BLaER1 treated with 17β-estradiol and CSF1 and Interleukin-3, amounts not matched to agents 10 nM and 100 nM (cell line): ENCODE measurements at regions not wholly inside any gene's neighbourhood (a gene's known extent, or its start where the extent isn't known, plus 50 kb on each side); places are given as distances from the start of the nearest gene placed in this dataset.
A peak's percentile ranks its signal among the peaks of the same experiment; 100 is the strongest.

Experiments used
- H3K27ac ChIP-seq, 11 experiments: shearing (Covaris generic); formaldehyde crosslinking; 2 replicates each; pipeline ENCODE4 v1.8.1; 2022
- H3K27me3 ChIP-seq, 11 experiments: shearing (Covaris generic); formaldehyde crosslinking; 2 replicates each; pipeline ENCODE4 v1.8.1; 2022
- H3K36me3 ChIP-seq, 11 experiments: shearing (Covaris generic); formaldehyde crosslinking; 2 replicates each; pipeline ENCODE4 v1.8.1; 2022
- H3K4me1 ChIP-seq, 10 experiments: shearing (Covaris generic); formaldehyde crosslinking; 2 replicates each; pipeline ENCODE4 v1.8.1; 2022
- H3K4me2 ChIP-seq, 11 experiments: shearing (Covaris generic); formaldehyde crosslinking; 2 replicates each; pipeline ENCODE4 v1.8.1; 2022
- H3K4me3 ChIP-seq, 10 experiments: shearing (Covaris generic); formaldehyde crosslinking; 2 replicates each; pipeline ENCODE4 v1.8.1; 2022
- H3K9ac ChIP-seq, 11 experiments: shearing (Covaris generic); formaldehyde crosslinking; 2 replicates each; pipeline ENCODE4 v1.8.1; 2022
- H3K9me3 ChIP-seq, 11 experiments: shearing (Covaris generic); formaldehyde crosslinking; replicated peaks in 1 of 11; 2 replicates each; pipeline ENCODE4 v1.8.1; 2022
- H4K20me1 ChIP-seq, 11 experiments: shearing (Covaris generic); formaldehyde crosslinking; 2 replicates each; pipeline ENCODE4 v1.8.1; 2022
- Cebpa-rat ChIP-seq, 11 experiments: shearing (Covaris generic); IDR thresholded peaks; 2 replicates each; pipeline ENCODE4 v1.8.1; 2022

DNA sequence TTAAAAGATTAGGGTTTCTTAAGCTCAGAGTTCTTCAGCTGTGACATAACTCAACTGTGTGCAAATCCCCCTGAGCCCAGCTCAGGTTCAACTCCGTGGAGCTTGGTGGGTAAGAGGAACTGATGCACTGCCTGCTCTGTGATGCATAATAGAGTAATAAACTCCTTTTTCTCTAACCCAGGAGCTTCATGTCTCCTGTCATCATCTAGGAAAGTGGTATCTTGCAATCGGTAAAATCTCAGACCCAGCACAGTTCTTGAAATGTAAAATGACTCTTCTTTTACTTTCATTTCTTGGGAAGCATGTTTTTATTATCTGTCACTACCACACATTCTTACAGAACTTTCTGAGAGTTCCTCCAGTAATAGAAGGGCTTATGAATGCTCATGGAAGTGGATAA is 123.8 kb upstream of the PCDH9 start:
- Histone ChIP-seq H3K4me3 (no peak overlapping the region), H3K4me1 (peaks cover 0 to 20% (median 8%) of the 10 kb centered on the region in 10 experiments; a peak in 10 of 20 replicates), H3K4me2 (peak overlapping the region in 8 of 11 experiments; percentile 18 to 50 (median 42); a peak in 12 of 22 replicates), H3K9me3 (peaks cover 0 to 12% (median 4%) of the 10 kb centered on the region in 11 experiments; a peak in 8 of 22 replicates), H3K27me3 (no peaks in the 10 kb centered on the region), H3K9ac (no peak overlapping the region), H3K36me3 (no peaks in the 10 kb centered on the region), H3K27ac (no peak overlapping the region), H4K20me1 (no peaks in the 10 kb centered on the region)
- no peak for TF ChIP-seq Cebpa-rat (IDR thresholded peaks at IDR 0.05)

DNA sequence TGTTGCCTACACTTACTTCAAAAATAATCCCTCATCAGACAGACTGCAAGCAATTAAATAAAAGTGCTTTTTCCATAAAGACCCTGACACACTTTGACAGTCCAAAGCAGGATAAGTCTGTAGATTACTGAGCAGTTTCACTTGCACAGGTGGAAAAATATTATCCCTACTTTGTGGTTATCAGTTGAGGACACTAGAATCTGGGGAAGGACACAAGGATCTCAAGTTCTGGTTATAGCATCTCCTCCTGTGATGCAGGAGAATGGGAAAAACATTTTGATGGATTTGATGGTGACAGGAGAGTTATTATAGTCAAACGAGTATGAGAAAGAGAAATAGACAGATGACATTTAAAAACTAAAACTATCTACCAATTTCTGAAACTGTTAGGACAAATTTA is 122.9 kb upstream of the PCDH9 start:
- H4K20me1 ChIP-seq = no peaks in the 10 kb centered on the region
- H3K9me3 ChIP-seq = peaks cover 0 to 12% (median 4%) of the 10 kb centered on the region in 11 experiments; a peak in 8 of 22 replicates
- TF ChIP-seq Cebpa-rat (IDR thresholded peaks at IDR 0.05) = no peak
- H3K27me3 ChIP-seq = no peaks in the 10 kb centered on the region
- no peak overlapping the region for H3K4me2 ChIP-seq
- H3K4me1 ChIP-seq = peaks cover 0 to 20% (median 8%) of the 10 kb centered on the region in 10 experiments; a peak in 10 of 20 replicates
- H3K27ac ChIP-seq = no peak overlapping the region
- no peak overlapping the region for H3K9ac ChIP-seq
- H3K4me3 ChIP-seq = no peak overlapping the region
- no peaks in the 10 kb centered on the region for H3K36me3 ChIP-seq

DNA sequence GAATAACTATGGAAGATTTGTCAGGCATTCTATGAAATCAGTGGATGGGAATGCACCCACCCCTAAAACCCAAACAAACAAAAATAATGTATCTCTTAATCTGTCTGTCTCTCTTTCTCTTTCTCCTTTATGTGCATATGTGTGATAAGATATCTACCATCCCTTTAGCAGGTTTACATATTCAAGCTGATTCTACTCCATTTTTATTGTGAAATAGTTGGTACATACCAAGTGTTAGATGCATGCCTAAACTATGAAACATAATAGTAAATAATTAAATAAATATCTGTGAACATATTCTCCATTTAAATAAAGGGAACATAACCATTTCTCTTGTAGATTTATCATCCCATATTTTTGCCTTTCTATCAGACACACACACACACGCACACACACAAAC is 121.8 kb upstream of the PCDH9 start:
- peaks cover 0 to 20% (median 8%) of the 10 kb centered on the region in 10 experiments; a peak in 10 of 20 replicates for H3K4me1 ChIP-seq
- H3K27ac ChIP-seq = no peak overlapping the region
- TF ChIP-seq Cebpa-rat (IDR thresholded peaks at IDR 0.05) = no peak
- H3K4me2 ChIP-seq = no peak overlapping the region
- H4K20me1 ChIP-seq = no peaks in the 10 kb centered on the region
- H3K9me3 ChIP-seq = peaks cover 0 to 12% (median 4%) of the 10 kb centered on the region in 11 experiments; a peak in 8 of 22 replicates
- H3K4me3 ChIP-seq = no peak overlapping the region
- no peaks in the 10 kb centered on the region for H3K36me3 ChIP-seq
- H3K9ac ChIP-seq = no peak overlapping the region
- no peaks in the 10 kb centered on the region for H3K27me3 ChIP-seq

- H3K4me2 ChIP-seq = no peak overlapping the region
- H3K9ac ChIP-seq = no peak overlapping the region
- H3K4me3 ChIP-seq = no peak overlapping the region
- peaks cover 0 to 12% (median 4%) of the 10 kb centered on the region in 11 experiments; a peak in 8 of 22 replicates for H3K9me3 ChIP-seq
- no peak overlapping the region for H3K27ac ChIP-seq
- no peaks in the 10 kb centered on the region for H3K36me3 ChIP-seq
- no peaks in the 10 kb centered on the region for H4K20me1 ChIP-seq
- peaks cover 0 to 20% (median 8%) of the 10 kb centered on the region in 10 experiments; a peak in 10 of 20 replicates for H3K4me1 ChIP-seq
- H3K27me3 ChIP-seq = no peaks in the 10 kb centered on the region
- no peak for TF ChIP-seq Cebpa-rat (IDR thresholded peaks at IDR 0.05)
Observed at GRCh38 chr13:67351114-67351513, 121.0 kb upstream of the PCDH9 start.

DNA sequence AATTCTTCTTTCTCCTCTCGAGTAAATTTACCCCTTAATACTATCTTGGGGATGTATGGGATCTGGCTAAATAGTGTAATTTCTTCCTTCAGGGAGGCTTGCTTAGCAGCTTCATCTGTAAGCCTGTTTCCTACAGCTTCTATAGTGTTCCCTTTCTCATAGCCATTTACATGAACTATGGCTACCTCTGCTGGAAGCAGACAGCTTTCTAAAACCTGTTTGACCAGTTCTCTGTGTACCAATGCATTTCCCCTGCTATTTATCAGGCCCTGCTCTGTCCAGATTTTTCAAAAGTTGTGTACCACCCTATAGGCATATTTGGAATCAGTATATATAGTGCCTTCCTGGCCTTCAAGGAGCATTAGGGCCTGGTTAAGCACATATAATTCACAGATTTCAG is 113.6 kb upstream of the PCDH9 start:
- H3K9ac ChIP-seq = no peak overlapping the region
- no peak overlapping the region for H3K27ac ChIP-seq
- H3K27me3 ChIP-seq = no peaks in the 10 kb centered on the region
- no peak overlapping the region for H3K4me2 ChIP-seq
- no peaks in the 10 kb centered on the region for H4K20me1 ChIP-seq
- TF ChIP-seq Cebpa-rat (IDR thresholded peaks at IDR 0.05) = no peak
- no peaks in the 10 kb centered on the region for H3K36me3 ChIP-seq
- no peak overlapping the region for H3K4me3 ChIP-seq
- no peaks in the 10 kb centered on the region for H3K4me1 ChIP-seq
- peaks cover 0 to 7% (median 0%) of the 10 kb centered on the region in 11 experiments; a peak in 1 of 22 replicates for H3K9me3 ChIP-seq

- no peak for TF ChIP-seq Cebpa-rat (IDR thresholded peaks at IDR 0.05)
Observed at GRCh38 chr13:67341406-67341805, 111.3 kb upstream of the PCDH9 start.

GRCh38 chr13:67330149-67330548 is 100.0 kb upstream of the PCDH9 start:
- no peaks in the 10 kb centered on the region for H4K20me1 ChIP-seq
- no peaks in the 10 kb centered on the region for H3K9me3 ChIP-seq
- TF ChIP-seq Cebpa-rat (IDR thresholded peaks at IDR 0.05) = no peak
- H3K9ac ChIP-seq = no peak overlapping the region
- no peaks in the 10 kb centered on the region for H3K4me1 ChIP-seq
- H3K36me3 ChIP-seq = no peaks in the 10 kb centered on the region
- no peak overlapping the region for H3K4me3 ChIP-seq
- no peak overlapping the region for H3K27ac ChIP-seq
- H3K4me2 ChIP-seq = no peak overlapping the region
- no peaks in the 10 kb centered on the region for H3K27me3 ChIP-seq

More at GRCh38 chr13:67341406-67341805, 111.3 kb upstream of the PCDH9 start:
- Histone ChIP-seq H3K4me1 (no peaks in the 10 kb centered on the region), H3K4me2 (no peak overlapping the region), H3K27me3 (no peaks in the 10 kb centered on the region), H3K27ac (no peak overlapping the region), H3K9ac (no peak overlapping the region), H4K20me1 (no peaks in the 10 kb centered on the region), H3K36me3 (no peaks in the 10 kb centered on the region), H3K4me3 (no peak overlapping the region), H3K9me3 (no peaks in the 10 kb centered on the region; a peak in 1 of 22 replicates)

- no peaks in the 10 kb centered on the region for H3K27me3 ChIP-seq
- no peaks in the 10 kb centered on the region for H3K9me3 ChIP-seq
- H4K20me1 ChIP-seq = no peaks in the 10 kb centered on the region
- H3K36me3 ChIP-seq = no peaks in the 10 kb centered on the region
- no peaks in the 10 kb centered on the region for H3K4me1 ChIP-seq
- H3K4me3 ChIP-seq = no peak overlapping the region
- no peak for TF ChIP-seq Cebpa-rat (IDR thresholded peaks at IDR 0.05)
- no peak overlapping the region for H3K27ac ChIP-seq
- H3K4me2 ChIP-seq = no peak overlapping the region
- no peak overlapping the region for H3K9ac ChIP-seq
Observed at GRCh38 chr13:67328895-67329294, 98.8 kb upstream of the PCDH9 start.

DNA sequence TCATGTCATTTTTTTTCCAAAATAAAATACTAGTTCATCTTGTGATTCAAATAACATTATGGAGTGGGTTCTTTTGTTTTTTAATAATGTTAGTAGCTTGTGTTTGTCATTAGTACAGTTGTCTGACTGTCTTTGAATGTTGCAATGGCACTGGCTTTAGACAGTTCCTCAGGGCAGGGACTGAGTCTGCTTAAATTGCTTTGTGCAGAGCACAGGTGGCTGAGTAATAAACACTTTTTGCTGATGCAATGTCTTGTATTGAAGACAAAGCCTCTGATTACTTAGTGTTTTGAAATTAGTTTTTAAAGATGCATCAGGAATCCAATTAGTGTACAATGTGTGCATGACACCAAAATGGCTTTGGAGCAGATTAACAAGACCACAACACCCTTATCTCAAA is 88.7 kb upstream of the PCDH9 start:
- TF ChIP-seq Cebpa-rat (IDR thresholded peaks at IDR 0.05) = no peak
- Histone ChIP-seq H4K20me1 (no peaks in the 10 kb centered on the region), H3K36me3 (no peaks in the 10 kb centered on the region), H3K4me2 (no peak overlapping the region), H3K4me3 (no peak overlapping the region), H3K4me1 (no peaks in the 10 kb centered on the region), H3K27ac (no peak overlapping the region), H3K9ac (no peak overlapping the region), H3K9me3 (no peaks in the 10 kb centered on the region), H3K27me3 (no peaks in the 10 kb centered on the region)

DNA sequence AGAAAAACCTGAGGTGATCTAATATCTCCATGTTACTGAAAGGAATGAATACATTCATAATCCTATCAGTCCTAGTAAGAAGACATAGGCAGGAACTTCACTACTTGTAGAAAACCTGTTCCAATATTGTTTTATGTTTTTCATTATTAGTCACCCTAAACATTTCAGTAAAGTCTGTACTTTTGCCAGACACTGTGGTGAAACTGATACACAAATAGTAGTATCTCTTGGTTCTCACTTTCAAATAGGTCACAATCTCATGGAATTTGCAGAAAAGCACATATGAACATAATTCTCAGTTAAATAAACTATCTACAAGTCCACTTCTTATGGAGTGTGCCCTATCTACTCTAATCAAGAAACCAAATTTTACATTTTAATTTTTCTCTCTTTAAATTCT is 88.3 kb upstream of the PCDH9 start:
- no peak for TF ChIP-seq Cebpa-rat (IDR thresholded peaks at IDR 0.05)
- Histone ChIP-seq H3K4me3 (no peak overlapping the region), H3K36me3 (no peaks in the 10 kb centered on the region), H3K4me1 (no peaks in the 10 kb centered on the region), H3K9me3 (no peaks in the 10 kb centered on the region), H3K27ac (no peak overlapping the region), H3K4me2 (no peak overlapping the region), H3K9ac (no peak overlapping the region), H4K20me1 (no peaks in the 10 kb centered on the region), H3K27me3 (no peaks in the 10 kb centered on the region)
